Left ventricle myocardium inferior (tissue), 1 donor: ENCODE measurements at regions not wholly inside any gene's neighbourhood (a gene's known extent, or its start where the extent isn't known, plus 50 kb on each side); places are given as distances from the start of the nearest gene placed in this dataset.

ENCODE experiments used
- DNase-seq: peaks from one replicate; pipeline ENCODE4 v3.0.0-alpha.2; 2020
- H3K27ac ChIP-seq: fragments of 200-600 bp; replicated peaks from 2 replicates; pipeline ENCODE4 v1.8.0; 2021
- H3K27me3 ChIP-seq: fragments of 200-600 bp; 2 replicates; pipeline ENCODE4 v1.8.0; 2021; ENCODE audit warnings: low read depth
- H3K36me3 ChIP-seq: fragments of 200-600 bp; 2 replicates; pipeline ENCODE4 v1.8.0; 2021
- H3K4me1 ChIP-seq: fragments of 200-600 bp; 2 replicates; pipeline ENCODE4 v1.8.0; 2021
- H3K4me3 ChIP-seq: fragments of 200-600 bp; 2 replicates; pipeline ENCODE4 v1.8.0; 2021; ENCODE audit warnings: mild to moderate bottlenecking, moderate library complexity
- H3K9me3 ChIP-seq: fragments of 200-600 bp; replicated peaks from 2 replicates; pipeline ENCODE4 v1.8.0; 2021
- CTCF ChIP-seq: fragments of 200-600 bp; IDR thresholded peaks from 2 replicates; pipeline ENCODE4 v1.8.0; 2021; ENCODE audit warnings: antibody characterized with exemption, mild to moderate bottlenecking, borderline replicate concordance
- intact Hi-C: fragments of 100-400 bp; cut with micrococcal nuclease; formaldehyde crosslinking; loops from one replicate; pipeline ENCODE4 v1.11.0; 2022
- donor health status: DM: no; HTN: yes; CAD: no; lungs with severe emphysema.

- no peaks in the 10 kb centered on the region for H3K36me3 ChIP-seq
- no peaks in the 10 kb centered on the region for H3K27me3 ChIP-seq
- no peak overlapping the region for H3K4me3 ChIP-seq
- no peaks in the 10 kb centered on the region for H3K9me3 ChIP-seq
- no peak overlapping the region for H3K27ac ChIP-seq
- intact Hi-C loops = loop anchor here (10.0 kb wide), 1 partner anchor 164 kb away; no protein-coding TSS in a partner anchor
- peak; percentile 85 for TF ChIP-seq CTCF
- H3K4me1 ChIP-seq = no peaks in the 10 kb centered on the region
- no peak for DNase-seq
Observed at GRCh38 chr14:83300476-83301064, 1766.9 kb upstream of the SEL1L start.

GRCh38 chr14:83301791-83302190 is 1768.1 kb upstream of the SEL1L start:
- Histone ChIP-seq H3K4me1 (no peaks in the 10 kb centered on the region), H3K9me3 (no peaks in the 10 kb centered on the region), H3K27ac (no peak overlapping the region), H3K27me3 (no peaks in the 10 kb centered on the region), H3K4me3 (no peak overlapping the region), H3K36me3 (no peaks in the 10 kb centered on the region)
- no peak for DNase-seq
- intact Hi-C loops = loop anchor here (10.0 kb wide), 1 partner anchor 163 kb away; no protein-coding TSS in a partner anchor
- no peak for TF ChIP-seq CTCF

- DNase-seq = no peak
- Histone ChIP-seq H3K27me3 (no peaks in the 10 kb centered on the region), H3K36me3 (no peaks in the 10 kb centered on the region), H3K27ac (no peak overlapping the region), H3K9me3 (no peaks in the 10 kb centered on the region), H3K4me1 (no peaks in the 10 kb centered on the region), H3K4me3 (no peak overlapping the region)
- TF ChIP-seq CTCF = no peak
- intact Hi-C loops = loop anchor here (10.0 kb wide), 1 partner anchor 156 kb away; no protein-coding TSS in a partner anchor
Observed at GRCh38 chr14:83309211-83309610, 1775.6 kb upstream of the SEL1L start.

GRCh38 chr14:83309833-83310232 is 1776.2 kb upstream of the SEL1L start:
- no peak overlapping the region for H3K4me3 ChIP-seq
- no peaks in the 10 kb centered on the region for H3K9me3 ChIP-seq
- intact Hi-C loops = loop anchor here (10.0 kb wide), 1 partner anchor 155 kb away; no protein-coding TSS in a partner anchor
- TF ChIP-seq CTCF = no peak
- H3K4me1 ChIP-seq = no peaks in the 10 kb centered on the region
- DNase-seq = no peak
- no peak overlapping the region for H3K27ac ChIP-seq
- H3K36me3 ChIP-seq = no peaks in the 10 kb centered on the region
- H3K27me3 ChIP-seq = no peaks in the 10 kb centered on the region

GRCh38 chr14:83312511-83312910 is 1778.9 kb upstream of the SEL1L start:
- no peaks in the 10 kb centered on the region for H3K36me3 ChIP-seq
- H3K4me1 ChIP-seq = no peaks in the 10 kb centered on the region
- H3K27me3 ChIP-seq = no peaks in the 10 kb centered on the region
- no peak for DNase-seq
- no peak overlapping the region for H3K4me3 ChIP-seq
- no peak for TF ChIP-seq CTCF
- intact Hi-C loops = no loop called here
- H3K9me3 ChIP-seq = no peaks in the 10 kb centered on the region
- no peak overlapping the region for H3K27ac ChIP-seq
